HEK293 (cell line): ENCODE measurements at regions not wholly inside any gene's neighbourhood (a gene's known extent, or its start where the extent isn't known, plus 50 kb on each side); places are given as distances from the start of the nearest gene placed in this dataset.

Experiments
- CTCF ChIP-seq: fragments of 450-650 bp; formaldehyde crosslinking; IDR thresholded peaks from 2 replicates; pipeline ENCODE4 v1.5.1; 2016; ENCODE audit warnings: missing biosample characterization, missing genetic modification characterization
- HOXD13 ChIP-seq: sonication (generic); formaldehyde crosslinking; IDR thresholded peaks from 2 replicates; pipeline ENCODE4 v1.8.0; 2022; ENCODE audit warnings: missing genetic modification reagents, borderline replicate concordance
- PRDM4 ChIP-seq: fragments of 450-650 bp; formaldehyde crosslinking; IDR thresholded peaks from 2 replicates; pipeline ENCODE4 v1.5.1; 2017; ENCODE audit warnings: missing biosample characterization, missing genetic modification characterization
- REST ChIP-seq: fragments of 450-650 bp; formaldehyde crosslinking; IDR thresholded peaks from 2 replicates; pipeline ENCODE4 v1.5.1; 2016; ENCODE audit warnings: missing biosample characterization, missing genetic modification characterization
- TCF7L2 ChIP-seq: IDR thresholded peaks from 2 replicates; pipeline ENCODE4 v1.6.1; 2011; ENCODE audit warnings: low read depth, mild to moderate bottlenecking, inconsistent platforms, low read length, moderate library complexity, borderline replicate concordance
- ZNF175 ChIP-seq: fragments of 450-650 bp; formaldehyde crosslinking; IDR thresholded peaks from 2 replicates; pipeline ENCODE4 v1.5.1; 2016; ENCODE audit warnings: missing biosample characterization, missing genetic modification characterization
- ZNF18 ChIP-seq: fragments of 450-650 bp; formaldehyde crosslinking; IDR thresholded peaks from 2 replicates; pipeline ENCODE4 v1.5.1; 2016; ENCODE audit warnings: missing biosample characterization, missing genetic modification characterization
- ZNF274 ChIP-seq, 2 experiments: fragments of 200-500 bp in 1 of 2; fragments of 450-650 bp in 1 of 2; sonication (Bioruptor generic) in 1 of 2; formaldehyde crosslinking in 1 of 2; IDR thresholded peaks; 2 replicates each; pipeline versions ENCODE4 v1.5.1 to v1.6.1; 2014 to 2016; ENCODE audit warnings: borderline replicate concordance in 1 of 2, inconsistent platforms in 1 of 2, low read length in 1 of 2, missing biosample characterization in 1 of 2, missing genetic modification characterization in 1 of 2
- ZNF596 ChIP-seq: fragments of 450-650 bp; IDR thresholded peaks from 2 replicates; pipeline ENCODE4 v1.5.0; 2018; ENCODE audit warnings: missing biosample characterization, mild to moderate bottlenecking, missing genetic modification characterization, moderate library complexity
- ZNF624 ChIP-seq: fragments of 450-650 bp; formaldehyde crosslinking; IDR thresholded peaks from 2 replicates; pipeline ENCODE4 v1.5.1; 2017; ENCODE audit warnings: missing biosample characterization, missing genetic modification characterization
- ZSCAN18 ChIP-seq: fragments of 450-650 bp; formaldehyde crosslinking; IDR thresholded peaks from 2 replicates; pipeline ENCODE4 v1.5.1; 2016; ENCODE audit warnings: missing biosample characterization, missing genetic modification characterization
- ZSCAN23 ChIP-seq: fragments of 450-650 bp; formaldehyde crosslinking; IDR thresholded peaks from 2 replicates; pipeline ENCODE4 v1.5.1; 2016; ENCODE audit warnings: missing biosample characterization, missing genetic modification characterization

- TF ChIP-seq ZSCAN23 (no peak), ZSCAN18 (tag by site-specific recombination) (no peak), CTCF (tag by site-specific recombination) (no peak), HOXD13 (no peak), TCF7L2 (no peak), PRDM4 (tag by site-specific recombination) (no peak), ZNF175 (no peak), REST (no peak), ZNF624 (tag by site-specific recombination) (no peak), ZNF274 (IDR thresholded peaks at IDR 0.05; ENCODE audit: low read length) (no peak), ZNF274 (tag by site-specific recombination; IDR thresholded peaks at IDR 0.05; ENCODE audit: borderline replicate concordance) (no peak), ZNF596 (tag by site-specific recombination) (no peak), ZNF18 (tag by site-specific recombination) (no peak)
These were observed 93.7 kb upstream of the PTPRR start for GRCh38 chr12:71014180-71014785.
